ENCODE measurements at regions not wholly inside any gene's neighbourhood (a gene's known extent, or its start where the extent isn't known, plus 50 kb on each side); places are given as distances from the start of the nearest gene placed in this dataset.
"Not testable (repeated sequence)": the region's sequence is repeated elsewhere in the genome, so short reads cannot be mapped to it uniquely, and the experiment has no call there.

GRCh38 chr7:106561666-106562411 is 99.1 kb downstream of the CCDC71L start:
- ChIA-PET CTCF (no interaction called here), POLR2A (no interaction called here)
- Histone ChIP-seq H3K4me3 (ENCODE audit: low read depth, low read length) (no peak overlapping the region), H3K27me3 (ENCODE audit: control insufficient read depth, insufficient read depth, low read length) (no peaks in the 10 kb centered on the region), H3K27ac (ENCODE audit: low read depth, low read length) (no peak overlapping the region), H3K9me3 (ENCODE audit: control insufficient read depth, insufficient read depth, low read length) (no peaks in the 10 kb centered on the region)
- no peak for TF ChIP-seq CTCF (IDR thresholded peaks at IDR 0.05; ENCODE audit: low read depth, low read length)
- no peak for DNase-seq (ENCODE audit: low read depth, low spot score)

- DNase-seq (ENCODE audit: low read depth, low spot score) = no peak
- no peak for TF ChIP-seq CTCF (IDR thresholded peaks at IDR 0.05; ENCODE audit: low read depth, low read length)
- POLR2A ChIA-PET = no interaction called here
- no peaks in the 10 kb centered on the region for H3K27me3 ChIP-seq (ENCODE audit: control insufficient read depth, insufficient read depth, low read length)
- CTCF ChIA-PET = no interaction called here
- H3K9me3 ChIP-seq (ENCODE audit: control insufficient read depth, insufficient read depth, low read length) = no peaks in the 10 kb centered on the region
- no peak overlapping the region for H3K27ac ChIP-seq (ENCODE audit: low read depth, low read length)
- H3K4me3 ChIP-seq (ENCODE audit: low read depth, low read length) = no peak overlapping the region
Measured at GRCh38 chr7:106561151-106561550, 99.8 kb downstream of the CCDC71L start.

GRCh38 chr7:106560482-106560881 is 100.5 kb downstream of the CCDC71L start:
- Histone ChIP-seq H3K27me3 (ENCODE audit: control insufficient read depth, insufficient read depth, low read length) (no peaks in the 10 kb centered on the region), H3K4me3 (ENCODE audit: low read depth, low read length) (no peak overlapping the region), H3K27ac (ENCODE audit: low read depth, low read length) (no peak overlapping the region), H3K9me3 (ENCODE audit: control insufficient read depth, insufficient read depth, low read length) (no peaks in the 10 kb centered on the region)
- DNase-seq (ENCODE audit: low read depth, low spot score) = no peak
- no peak for TF ChIP-seq CTCF (IDR thresholded peaks at IDR 0.05; ENCODE audit: low read depth, low read length)
- ChIA-PET POLR2A (no interaction called here), CTCF (no interaction called here)

GRCh38 chr7:106556244-106556643 is 104.7 kb downstream of the CCDC71L start:
- H3K9me3 ChIP-seq (ENCODE audit: control insufficient read depth, insufficient read depth, low read length); H3K27me3 ChIP-seq (ENCODE audit: control insufficient read depth, insufficient read depth, low read length); DNase-seq (ENCODE audit: low read depth, low spot score); CTCF ChIA-PET; POLR2A ChIA-PET; H3K27ac ChIP-seq (ENCODE audit: low read depth, low read length); H3K4me3 ChIP-seq (ENCODE audit: low read depth, low read length): not testable (repeated sequence)

- H3K27ac ChIP-seq (ENCODE audit: low read depth, low read length); DNase-seq (ENCODE audit: low read depth, low spot score); H3K9me3 ChIP-seq (ENCODE audit: control insufficient read depth, insufficient read depth, low read length); H3K27me3 ChIP-seq (ENCODE audit: control insufficient read depth, insufficient read depth, low read length); H3K4me3 ChIP-seq (ENCODE audit: low read depth, low read length); POLR2A ChIA-PET: not testable (repeated sequence)
- CTCF ChIA-PET = interaction anchor here (1.7 kb wide), 1 partner anchor 12 kb away, joined by 9 read pairs; no protein-coding TSS in a partner anchor
Measured at GRCh38 chr7:106554623-106555022, 106.3 kb downstream of the CCDC71L start.

- no peaks in the 10 kb centered on the region for H3K27me3 ChIP-seq (ENCODE audit: control insufficient read depth, insufficient read depth, low read length)
- H3K9me3 ChIP-seq (ENCODE audit: control insufficient read depth, insufficient read depth, low read length) = no peaks in the 10 kb centered on the region
- H3K4me3 ChIP-seq (ENCODE audit: low read depth, low read length) = no peak overlapping the region
- H3K27ac ChIP-seq (ENCODE audit: low read depth, low read length) = no peak overlapping the region
- ChIA-PET CTCF (interaction anchor here (1.7 kb wide), 1 partner anchor 11 kb away, joined by 9 read pairs; no protein-coding TSS in a partner anchor), POLR2A (no interaction called here)
- TF ChIP-seq CTCF (IDR thresholded peaks at IDR 0.05; ENCODE audit: low read depth, low read length) = no peak
- DNase-seq (ENCODE audit: low read depth, low spot score) = no peak
Measured at GRCh38 chr7:106553446-106553836, 107.5 kb downstream of the CCDC71L start.

Data from AG04450 (cell line).